WTC11 (cell line): ENCODE measurements at regions not wholly inside any gene's neighbourhood (a gene's known extent, or its start where the extent isn't known, plus 50 kb on each side); places are given as distances from the start of the nearest gene placed in this dataset.

Experiments used
- ATF1 ChIP-seq: sonication (generic); formaldehyde crosslinking; IDR thresholded peaks from 2 replicates; pipeline ENCODE4 v1.8.1; 2023; ENCODE audit warnings: mild to moderate bottlenecking, moderate library complexity, missing genetic modification reagents
- CTCF ChIP-seq: fragments of 200-600 bp; IDR thresholded peaks from 2 replicates; pipeline ENCODE4 v1.8.0; 2022; ENCODE audit warnings: antibody characterized with exemption
- FOXP1 ChIP-seq: sonication (generic); formaldehyde crosslinking; IDR thresholded peaks from 2 replicates; pipeline ENCODE4 v1.8.0; 2022; ENCODE audit warnings: missing genetic modification reagents, mild to moderate bottlenecking, moderate library complexity, borderline replicate concordance
- GABPB1 ChIP-seq: sonication (generic); formaldehyde crosslinking; IDR thresholded peaks from 2 replicates; pipeline ENCODE4 v1.8.1; 2023; ENCODE audit warnings: mild to moderate bottlenecking, missing genetic modification reagents
- IRF2 ChIP-seq: sonication (generic); formaldehyde crosslinking; IDR thresholded peaks from 2 replicates; pipeline ENCODE4 v1.8.0; 2022; ENCODE audit warnings: low read depth, missing genetic modification reagents, borderline replicate concordance
- JUN ChIP-seq: sonication (generic); formaldehyde crosslinking; IDR thresholded peaks from 2 replicates; pipeline ENCODE4 v1.8.0; 2023; ENCODE audit warnings: mild to moderate bottlenecking, missing genetic modification reagents
- NFYB ChIP-seq: sonication (generic); formaldehyde crosslinking; conservative IDR thresholded peaks from 2 replicates; pipeline ENCODE4 v1.8.0; 2022; ENCODE audit warnings: low read depth, missing genetic modification reagents
- NR1H2 ChIP-seq: sonication (generic); formaldehyde crosslinking; IDR thresholded peaks from 2 replicates; pipeline ENCODE4 v1.9.0; 2021; ENCODE audit warnings: mild to moderate bottlenecking, moderate library complexity, missing genetic modification reagents
- OVOL2 ChIP-seq: fragments of 250-450 bp; sonication (Bioruptor Pico); IDR thresholded peaks from 2 replicates; pipeline ENCODE4 v1.9.0; 2021; ENCODE audit warnings: mild to moderate bottlenecking, borderline replicate concordance
- SP1 ChIP-seq: sonication (generic); formaldehyde crosslinking; conservative IDR thresholded peaks from 2 replicates; pipeline ENCODE4 v1.8.1; 2022; ENCODE audit warnings: missing genetic modification reagents
- ZNF416 ChIP-seq: fragments of 250-450 bp; sonication (Bioruptor Pico); IDR thresholded peaks from 2 replicates; pipeline ENCODE4 v1.9.0; 2021; ENCODE audit warnings: mild to moderate bottlenecking, inconsistent platforms
- ZNF671 ChIP-seq: fragments of 250-450 bp; sonication (Bioruptor Pico); IDR thresholded peaks from 2 replicates; pipeline ENCODE4 v1.8.0; 2021; ENCODE audit warnings: mild to moderate bottlenecking

GRCh38 chr5:58105836-58106235 lies 354.1 kb downstream of the PLK2 start:
- TF ChIP-seq CTCF (no peak), SP1 (CRISPR knock-in tag) (no peak), NR1H2 (no peak), FOXP1 (CRISPR knock-in tag) (no peak), JUN (CRISPR knock-in tag) (no peak), OVOL2 (CRISPR knock-in tag) (no peak), NFYB (no peak), ZNF671 (CRISPR knock-in tag) (no peak), GABPB1 (CRISPR knock-in tag) (no peak), ZNF416 (no peak), ATF1 (CRISPR knock-in tag) (no peak), IRF2 (CRISPR knock-in tag) (no peak)
